ENCODE measurements at regions not wholly inside any gene's neighbourhood (a gene's known extent, or its start where the extent isn't known, plus 50 kb on each side); places are given as distances from the start of the nearest gene placed in this dataset.

DNA sequence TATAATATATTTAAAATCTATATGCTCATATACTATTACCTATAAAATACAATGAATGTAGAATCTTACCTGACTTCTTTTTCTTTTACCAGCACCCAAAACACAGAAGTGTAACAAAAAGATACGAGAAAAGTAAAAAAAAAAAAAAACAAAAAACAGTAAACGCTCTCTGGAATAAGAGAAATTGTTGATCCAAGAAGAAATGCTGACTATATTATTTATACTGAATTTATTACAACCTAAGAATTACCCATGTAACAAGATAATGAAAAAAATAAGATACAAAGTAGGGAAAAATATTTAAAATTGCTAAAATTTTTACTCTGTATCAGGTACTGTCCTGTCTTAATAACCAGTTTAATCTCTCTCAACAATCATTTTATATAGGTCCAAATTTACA, 787.9 kb upstream of the MAN1A1 start:
- DNase-seq = no peak
- Histone ChIP-seq H3K27me3 (ENCODE audit: control insufficient read depth, insufficient read depth, low read length) (no peaks in the 10 kb centered on the region), H3K9me3 (ENCODE audit: control insufficient read depth in 2 of 3, insufficient read depth in 1 of 3, low read length in 3 of 3) (no peaks in the 10 kb centered on the region), H3K4me1 (ENCODE audit: control insufficient read depth in 2 of 3, insufficient read depth in 2 of 3, low read depth in 1 of 3, low read length in 3 of 3) (no peaks in the 10 kb centered on the region), H3K4me3 (ENCODE audit: low read length in 3 of 3) (no peak overlapping the region), H3K27ac (ENCODE audit: low read depth in 2 of 2, low read length in 2 of 2) (no peak overlapping the region), H3K9ac (ENCODE audit: low read length in 3 of 3) (no peak overlapping the region), H3K36me3 (ENCODE audit: control insufficient read depth in 2 of 3, insufficient read depth in 3 of 3, low read length in 3 of 3) (no peaks in the 10 kb centered on the region)
- TF ChIP-seq, protein P1, sequence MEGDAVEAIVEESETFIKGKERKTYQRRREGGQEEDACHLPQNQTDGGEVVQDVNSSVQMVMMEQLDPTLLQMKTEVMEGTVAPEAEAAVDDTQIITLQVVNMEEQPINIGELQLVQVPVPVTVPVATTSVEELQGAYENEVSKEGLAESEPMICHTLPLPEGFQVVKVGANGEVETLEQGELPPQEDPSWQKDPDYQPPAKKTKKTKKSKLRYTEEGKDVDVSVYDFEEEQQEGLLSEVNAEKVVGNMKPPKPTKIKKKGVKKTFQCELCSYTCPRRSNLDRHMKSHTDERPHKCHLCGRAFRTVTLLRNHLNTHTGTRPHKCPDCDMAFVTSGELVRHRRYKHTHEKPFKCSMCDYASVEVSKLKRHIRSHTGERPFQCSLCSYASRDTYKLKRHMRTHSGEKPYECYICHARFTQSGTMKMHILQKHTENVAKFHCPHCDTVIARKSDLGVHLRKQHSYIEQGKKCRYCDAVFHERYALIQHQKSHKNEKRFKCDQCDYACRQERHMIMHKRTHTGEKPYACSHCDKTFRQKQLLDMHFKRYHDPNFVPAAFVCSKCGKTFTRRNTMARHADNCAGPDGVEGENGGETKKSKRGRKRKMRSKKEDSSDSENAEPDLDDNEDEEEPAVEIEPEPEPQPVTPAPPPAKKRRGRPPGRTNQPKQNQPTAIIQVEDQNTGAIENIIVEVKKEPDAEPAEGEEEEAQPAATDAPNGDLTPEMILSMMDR (IDR thresholded peaks at IDR 0.05; ENCODE audit: borderline replicate concordance, extremely low read depth, insufficient read depth) = no peak
- intact Hi-C loops (cut with DNase I) = no loop called here
- no peak for FAIRE-seq

DNA sequence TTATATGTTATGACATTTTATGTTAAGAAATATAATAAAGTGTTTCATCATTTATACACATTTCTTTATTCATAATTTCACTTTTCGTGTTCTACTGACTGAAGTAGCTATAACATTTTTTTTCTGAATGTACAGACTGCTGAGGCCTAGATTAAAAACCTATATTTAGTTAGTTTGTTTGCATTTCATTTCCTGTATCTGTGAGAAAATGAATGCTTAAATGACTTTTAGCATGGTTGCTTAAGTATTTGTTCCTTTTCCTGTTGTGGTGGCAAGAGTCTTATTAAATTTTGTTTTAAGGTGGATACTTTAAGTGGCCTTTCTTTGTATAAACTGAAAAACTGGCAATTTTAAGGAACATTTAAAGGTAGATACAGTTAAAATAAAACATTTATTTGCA, 779.7 kb upstream of the MAN1A1 start:
- H3K9ac ChIP-seq (ENCODE audit: low read length in 3 of 3) = no peak overlapping the region
- TF ChIP-seq, protein P1 (IDR thresholded peaks at IDR 0.05; ENCODE audit: borderline replicate concordance, extremely low read depth, insufficient read depth) = no peak
- no peaks in the 10 kb centered on the region for H3K4me1 ChIP-seq (ENCODE audit: control insufficient read depth in 2 of 3, insufficient read depth in 2 of 3, low read depth in 1 of 3, low read length in 3 of 3)
- no peak overlapping the region for H3K27ac ChIP-seq (ENCODE audit: low read depth in 2 of 2, low read length in 2 of 2)
- no peak for FAIRE-seq
- intact Hi-C loops (cut with DNase I) = no loop called here
- no peak overlapping the region for H3K4me3 ChIP-seq (ENCODE audit: low read length in 3 of 3)
- H3K9me3 ChIP-seq (ENCODE audit: control insufficient read depth in 2 of 3, insufficient read depth in 1 of 3, low read length in 3 of 3) = no peaks in the 10 kb centered on the region
- no peaks in the 10 kb centered on the region for H3K36me3 ChIP-seq (ENCODE audit: control insufficient read depth in 2 of 3, insufficient read depth in 3 of 3, low read length in 3 of 3)
- no peak for DNase-seq
- H3K27me3 ChIP-seq (ENCODE audit: control insufficient read depth, insufficient read depth, low read length) = no peaks in the 10 kb centered on the region

DNA sequence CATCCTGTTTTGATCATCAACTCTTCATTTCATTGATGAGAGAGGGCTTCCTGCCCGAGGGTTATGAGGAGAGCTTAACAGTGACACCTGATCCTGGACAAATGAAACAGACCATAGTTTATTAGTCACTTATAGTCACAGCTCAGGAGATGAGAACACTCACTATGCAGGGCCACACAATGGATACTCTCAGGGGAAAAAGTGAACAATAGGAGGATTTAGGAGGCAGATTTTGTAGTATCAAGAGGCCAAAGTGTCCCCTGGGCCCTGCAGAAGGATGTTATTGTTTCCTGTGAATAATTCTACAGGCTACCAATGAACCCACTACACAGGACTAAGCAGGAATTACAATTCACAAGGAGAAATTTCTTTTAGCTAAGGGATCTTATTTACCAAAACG, 772.8 kb upstream of the MAN1A1 start:
- Histone ChIP-seq H3K4me1 (ENCODE audit: control insufficient read depth in 2 of 3, insufficient read depth in 2 of 3, low read depth in 1 of 3, low read length in 3 of 3) (no peaks in the 10 kb centered on the region), H3K9ac (ENCODE audit: low read length in 3 of 3) (no peak overlapping the region), H3K4me3 (ENCODE audit: low read length in 3 of 3) (no peak overlapping the region), H3K9me3 (ENCODE audit: control insufficient read depth in 2 of 3, insufficient read depth in 1 of 3, low read length in 3 of 3) (no peaks in the 10 kb centered on the region), H3K27me3 (ENCODE audit: control insufficient read depth, insufficient read depth, low read length) (no peaks in the 10 kb centered on the region), H3K36me3 (ENCODE audit: control insufficient read depth in 2 of 3, insufficient read depth in 3 of 3, low read length in 3 of 3) (no peaks in the 10 kb centered on the region), H3K27ac (ENCODE audit: low read depth in 2 of 2, low read length in 2 of 2) (no peak overlapping the region)
- DNase-seq = no peak
- TF ChIP-seq, protein P1 (IDR thresholded peaks at IDR 0.05; ENCODE audit: borderline replicate concordance, extremely low read depth, insufficient read depth) = no peak
- intact Hi-C loops (cut with DNase I) = no loop called here
- FAIRE-seq = no peak

DNA sequence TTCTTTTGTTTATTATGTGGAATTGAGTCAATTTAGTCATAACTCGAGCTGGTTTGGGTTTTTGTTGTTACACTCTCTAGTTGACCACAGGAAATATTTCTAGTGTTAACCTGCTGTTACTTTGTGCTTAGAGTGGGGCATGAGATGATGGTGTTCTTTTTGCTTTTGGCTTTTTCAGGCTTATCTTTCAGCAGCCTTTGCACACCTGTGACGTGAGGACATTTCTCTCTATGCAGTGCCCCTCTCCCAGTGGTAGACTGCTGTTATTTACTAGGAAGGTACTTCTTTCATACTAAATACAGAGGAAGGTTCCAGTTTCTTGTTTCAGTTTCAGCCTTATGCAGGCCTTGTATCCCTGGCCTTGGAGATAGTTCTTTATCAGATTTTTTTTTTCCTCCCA, 766.8 kb upstream of the MAN1A1 start:
- DNase-seq = no peak
- FAIRE-seq = no peak
- intact Hi-C loops (cut with DNase I) = no loop called here

More for the DNA sequence above, 766.8 kb upstream of the MAN1A1 start:
- no peak overlapping the region for H3K27ac ChIP-seq (ENCODE audit: low read depth in 2 of 2, low read length in 2 of 2)
- no peak overlapping the region for H3K4me3 ChIP-seq (ENCODE audit: low read length in 3 of 3)
- no peaks in the 10 kb centered on the region for H3K27me3 ChIP-seq (ENCODE audit: control insufficient read depth, insufficient read depth, low read length)
- no peaks in the 10 kb centered on the region for H3K9me3 ChIP-seq (ENCODE audit: control insufficient read depth in 2 of 3, insufficient read depth in 1 of 3, low read length in 3 of 3)
- H3K36me3 ChIP-seq (ENCODE audit: control insufficient read depth in 2 of 3, insufficient read depth in 3 of 3, low read length in 3 of 3) = no peaks in the 10 kb centered on the region
- TF ChIP-seq, protein P1 (IDR thresholded peaks at IDR 0.05; ENCODE audit: borderline replicate concordance, extremely low read depth, insufficient read depth) = no peak
- H3K4me1 ChIP-seq (ENCODE audit: control insufficient read depth in 2 of 3, insufficient read depth in 2 of 3, low read depth in 1 of 3, low read length in 3 of 3) = no peaks in the 10 kb centered on the region
- H3K9ac ChIP-seq (ENCODE audit: low read length in 3 of 3) = no peak overlapping the region

Data from kidney (tissue), 13 donors.